GM18502 (cell line): ENCODE measurements at regions not wholly inside any gene's neighbourhood (a gene's known extent, or its start where the extent isn't known, plus 50 kb on each side); places are given as distances from the start of the nearest gene placed in this dataset.
"Not testable (repeated sequence)": the region's sequence is repeated elsewhere in the genome, so short reads cannot be mapped to it uniquely, and the experiment has no call there.

ENCODE experiments used
- ATAC-seq: cut with Tn5 transposase; IDR thresholded peaks from one replicate; pipeline ENCODE4 v1.9.1; 2021; ENCODE audit warnings: mild to moderate bottlenecking; ENCODE audit not compliant: unreplicated experiment, poor library complexity

DNA sequence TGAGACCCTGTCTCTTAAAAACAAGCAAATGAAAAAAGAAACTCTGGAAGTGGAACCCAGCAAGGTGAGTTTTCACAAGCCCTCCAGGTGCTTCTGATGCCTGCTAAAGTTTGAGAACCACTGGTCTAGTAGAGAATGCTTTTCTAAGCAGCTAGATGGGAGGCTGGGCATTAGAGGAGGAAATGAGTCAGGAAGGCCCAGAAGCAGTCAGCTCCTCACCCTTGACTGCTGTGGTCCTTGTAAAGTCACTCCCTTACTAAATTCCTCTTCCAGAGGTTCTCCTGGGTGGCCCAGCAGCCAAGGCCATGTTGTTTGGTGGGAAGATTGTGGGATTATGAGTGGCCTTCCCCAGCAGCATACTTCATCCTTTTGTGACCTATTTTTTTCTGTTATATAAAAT, 52.0 kb upstream of the FYN start:
- ATAC-seq = no peak

- no peak for ATAC-seq
Measured at GRCh38 chr6:111926731-111927302, 53.6 kb upstream of the FYN start.

DNA sequence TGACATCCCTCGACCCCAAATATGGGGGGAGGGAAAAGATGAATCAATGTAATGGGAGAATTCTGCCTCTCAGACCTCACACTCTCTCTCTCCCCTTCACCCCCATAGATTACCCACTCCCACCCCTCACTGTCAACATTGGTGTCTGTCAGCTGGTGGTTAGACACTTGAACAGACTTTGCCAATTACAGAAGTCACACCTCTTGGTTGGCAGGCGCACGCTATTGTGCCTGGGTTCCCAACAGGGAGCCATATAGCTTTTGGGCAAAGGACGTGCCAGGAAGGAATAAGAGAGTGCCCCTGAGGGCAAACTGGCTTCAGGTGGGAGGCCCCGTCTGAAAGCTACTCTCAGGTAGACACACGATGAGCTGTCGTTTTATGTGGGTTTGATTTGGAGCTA, 54.1 kb upstream of the FYN start:
- ATAC-seq = no peak

GRCh38 chr6:111928139-111928538, 54.9 kb upstream of the FYN start:
- no peak for ATAC-seq

- ATAC-seq = not testable (repeated sequence)
Measured at GRCh38 chr6:111934611-111935010, 61.4 kb upstream of the FYN start.

GRCh38 chr6:111936718-111937117, 63.5 kb upstream of the FYN start:
- no peak for ATAC-seq

DNA sequence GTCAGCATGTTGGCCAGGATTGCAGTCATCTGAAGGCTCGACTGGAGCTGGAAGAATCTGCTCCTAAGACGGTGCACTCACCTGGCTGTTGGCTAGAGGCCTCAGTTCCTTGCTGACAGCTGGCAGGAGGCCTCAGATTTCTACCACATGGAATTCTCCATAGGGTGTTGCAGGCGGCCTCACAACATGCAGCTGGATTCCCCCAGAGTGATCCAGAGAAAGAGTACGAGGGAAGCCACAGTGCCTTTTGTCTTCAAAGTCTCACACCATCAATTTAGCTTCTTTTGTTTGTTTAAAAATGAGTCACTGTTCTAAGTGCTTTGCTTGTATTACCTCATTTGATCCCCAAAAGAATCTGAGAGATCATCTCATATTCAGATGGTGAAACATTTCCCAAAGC, 65.5 kb upstream of the FYN start:
- no peak for ATAC-seq

- no peak for ATAC-seq
Measured at GRCh38 chr6:111939902-111940301, 66.7 kb upstream of the FYN start.

GRCh38 chr6:111940801-111941200, 67.5 kb upstream of the FYN start:
- no peak for ATAC-seq

DNA sequence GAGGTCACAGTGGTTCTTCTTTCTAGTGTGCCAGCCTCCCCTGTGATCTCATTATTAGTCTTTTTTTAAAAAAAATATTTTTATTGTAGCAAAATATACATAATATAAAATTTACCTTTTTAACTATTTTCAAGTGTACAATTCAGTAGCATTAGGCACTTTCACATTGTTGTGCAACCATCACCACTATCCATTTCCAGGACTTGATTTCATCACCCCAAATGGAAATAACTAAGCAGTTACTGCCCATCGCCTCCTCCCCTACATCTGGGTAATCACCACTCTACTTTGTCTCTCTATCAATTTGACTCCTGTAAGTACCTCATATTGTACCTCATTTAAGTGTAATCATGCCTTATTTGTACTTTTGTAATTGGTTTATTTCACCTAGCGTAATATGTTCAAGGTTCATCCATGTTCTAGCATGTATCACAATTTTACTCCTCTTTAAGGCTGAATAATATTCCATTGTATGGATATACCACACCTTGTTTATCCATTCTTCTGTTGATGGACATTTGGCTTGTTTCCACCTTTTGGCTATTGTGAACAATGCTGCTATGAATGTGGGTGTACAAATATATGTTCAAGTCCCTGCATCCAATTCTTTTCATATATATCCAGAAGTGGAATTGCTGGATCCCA, 68.6 kb upstream of the FYN start:
- ATAC-seq = no peak

- ATAC-seq = no peak
Measured at GRCh38 chr6:111942561-111942960, 69.3 kb upstream of the FYN start.

- ATAC-seq = no peak
Measured at GRCh38 chr6:111943266-111943665, 70.0 kb upstream of the FYN start.

DNA sequence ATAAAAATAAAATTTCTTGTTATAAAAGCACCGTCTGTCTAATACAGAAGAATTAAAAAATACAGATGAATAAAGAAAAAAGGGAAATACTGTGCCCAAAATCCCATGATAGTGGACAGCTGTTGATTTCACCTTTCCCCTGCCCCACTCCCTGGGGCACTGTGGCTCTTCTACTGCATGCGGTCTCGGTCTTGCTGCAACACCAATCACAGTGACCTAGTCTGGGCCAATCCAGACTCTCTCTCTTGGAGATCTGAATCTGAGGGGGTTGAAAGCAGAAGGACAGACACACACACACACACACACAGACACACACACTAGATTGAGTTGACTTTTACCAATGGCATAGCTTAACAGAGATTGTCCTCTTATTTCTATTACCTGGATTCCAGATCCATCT, 70.5 kb upstream of the FYN start:
- ATAC-seq = no peak

- ATAC-seq = no peak
Measured at GRCh38 chr6:111944541-111944940, 71.3 kb upstream of the FYN start.

DNA sequence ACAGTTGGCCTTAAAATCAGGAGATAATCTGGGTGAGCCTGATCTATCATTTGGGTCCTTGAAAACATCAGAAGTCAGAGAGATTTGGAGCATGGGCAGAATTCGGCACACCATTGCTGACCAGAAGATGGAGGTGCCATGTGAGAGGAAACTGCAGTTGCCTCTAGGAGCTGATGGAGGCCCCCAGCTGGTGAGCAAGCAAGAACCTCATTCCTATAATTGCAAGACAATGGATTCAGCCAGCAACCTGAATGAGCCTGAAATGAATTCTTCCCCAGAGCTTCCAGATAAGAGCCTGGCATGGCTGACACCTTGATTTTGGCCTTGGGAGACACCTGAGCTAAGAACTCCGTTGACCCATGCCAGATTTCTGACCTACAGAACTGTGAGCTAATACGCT, 76.3 kb upstream of the FYN start:
- no peak for ATAC-seq

DNA sequence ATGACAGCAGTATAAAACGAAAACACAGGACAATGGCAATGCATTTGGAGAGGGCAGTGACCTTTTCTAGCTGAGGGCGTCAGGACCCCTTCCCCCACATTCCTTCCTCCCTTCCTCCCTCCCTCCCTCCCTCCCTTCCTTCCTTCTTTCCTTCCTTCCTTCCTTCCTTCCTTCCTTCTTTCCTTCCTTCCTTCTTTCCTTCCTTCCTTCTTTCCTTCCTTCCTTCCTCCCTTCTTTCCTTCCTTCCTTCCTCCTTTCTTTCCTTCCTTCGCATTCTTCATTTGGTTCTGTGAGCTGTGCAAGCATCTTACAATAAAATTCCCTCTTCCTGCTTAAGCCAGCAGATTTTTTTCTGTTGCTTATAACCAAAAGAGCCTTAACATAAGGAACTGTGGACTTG, 76.7 kb upstream of the FYN start:
- not testable (repeated sequence) for ATAC-seq

DNA sequence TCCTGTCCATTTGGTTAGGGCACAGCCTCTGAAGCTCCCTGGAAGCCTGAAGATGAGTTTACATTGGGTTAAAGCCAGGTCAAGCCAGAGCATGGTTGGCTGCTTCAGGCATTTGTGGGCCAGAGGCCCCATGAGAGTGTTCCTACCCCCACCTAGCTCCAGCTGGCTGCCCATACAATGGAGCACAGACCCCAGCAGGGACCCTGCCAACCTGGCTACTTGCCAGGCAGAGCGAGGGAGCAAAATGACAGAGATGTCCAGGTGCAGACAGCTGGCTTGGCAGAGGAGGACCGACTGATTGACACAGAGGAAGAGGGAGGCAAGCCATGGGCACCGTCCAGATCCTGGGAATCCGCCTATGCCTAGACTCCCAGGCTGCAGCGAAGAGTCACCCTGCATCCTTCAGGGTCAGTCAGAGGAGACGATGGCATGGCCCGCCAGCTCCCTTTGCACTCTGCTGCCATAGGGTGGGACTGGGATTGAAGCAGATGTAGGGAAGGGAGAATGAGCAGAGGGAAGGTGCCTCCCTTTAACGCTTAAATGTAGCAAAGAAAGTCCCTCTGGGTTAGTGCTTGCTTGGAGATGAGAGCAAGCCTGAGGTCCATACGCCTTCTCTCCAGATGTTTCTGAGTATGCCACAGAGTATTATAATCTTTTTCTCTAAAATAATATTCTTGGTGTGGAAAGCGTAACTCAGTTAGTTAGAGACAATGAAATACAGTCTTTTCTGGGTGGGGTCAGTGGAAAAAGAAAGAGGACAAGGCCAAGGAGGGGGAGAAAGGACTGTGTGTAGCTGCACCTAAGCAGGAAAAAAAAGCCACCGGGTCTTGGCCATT, 77.6 kb upstream of the FYN start:
- ATAC-seq = no peak

- ATAC-seq = no peak
Measured at GRCh38 chr6:111951497-111952085, 78.3 kb upstream of the FYN start.

- ATAC-seq = no peak
Measured at GRCh38 chr6:111952274-111952673, 79.0 kb upstream of the FYN start.

GRCh38 chr6:111952821-111953540, 79.7 kb upstream of the FYN start:
- ATAC-seq = no peak

DNA sequence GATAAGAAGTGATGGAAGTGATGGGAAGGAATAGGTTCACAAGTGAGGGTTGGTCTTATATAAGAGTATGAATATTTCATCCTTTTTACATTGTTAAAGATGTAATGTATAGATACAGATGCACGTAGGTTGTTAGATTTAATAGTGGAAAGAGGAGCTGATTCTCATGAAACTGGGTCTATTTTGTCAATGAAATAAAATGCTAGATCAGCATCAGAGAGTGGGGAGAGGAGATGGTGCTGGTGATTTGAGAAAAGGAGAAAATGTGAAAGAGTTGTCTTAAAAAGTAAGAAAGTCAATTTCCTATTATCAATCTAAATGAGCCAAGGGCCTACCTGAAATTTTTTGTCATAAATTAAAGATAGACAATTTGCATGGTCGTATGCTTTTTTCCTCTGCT, 82.8 kb upstream of the FYN start:
- no peak for ATAC-seq
